Osteocyte (in vitro differentiated cells): ENCODE measurements at regions not wholly inside any gene's neighbourhood (a gene's known extent, or its start where the extent isn't known, plus 50 kb on each side); places are given as distances from the start of the nearest gene placed in this dataset.
A peak's percentile ranks its signal among the peaks of the same experiment; 100 is the strongest.

Experiments
- DNase-seq: peaks from one replicate; pipeline ENCODE4 v3.0.0; 2021; ENCODE audit warnings: mixed read lengths; ENCODE audit not compliant: unreplicated experiment; ENCODE audit errors: extremely low spot score
- H3K27ac Mint-ChIP-seq: one replicate; pipeline ENCODE4 v1.8.0; 2021; ENCODE audit warnings: mild to moderate bottlenecking, mixed read lengths; ENCODE audit not compliant: unreplicated experiment
- H3K27me3 Mint-ChIP-seq: one replicate; pipeline ENCODE4 v1.8.0; 2021; ENCODE audit warnings: mixed read lengths; ENCODE audit not compliant: unreplicated experiment
- H3K36me3 Mint-ChIP-seq: one replicate; pipeline ENCODE4 v1.8.0; 2021; ENCODE audit warnings: mixed read lengths; ENCODE audit not compliant: unreplicated experiment
- H3K4me1 Mint-ChIP-seq: one replicate; pipeline ENCODE4 v1.8.0; 2021; ENCODE audit warnings: mixed read lengths; ENCODE audit not compliant: unreplicated experiment
- H3K4me3 Mint-ChIP-seq: one replicate; pipeline ENCODE4 v1.8.0; 2021; ENCODE audit warnings: mild to moderate bottlenecking, moderate library complexity, mixed read lengths; ENCODE audit not compliant: unreplicated experiment
- H3K9me3 Mint-ChIP-seq: one replicate; pipeline ENCODE4 v1.8.0; 2021; ENCODE audit warnings: mixed read lengths; ENCODE audit not compliant: unreplicated experiment
- CTCF ChIP-seq: fragments of 200-600 bp; sonication (generic); IDR thresholded peaks from 2 replicates; pipeline ENCODE4 v1.5.0; 2021; ENCODE audit warnings: antibody characterized with exemption, mild to moderate bottlenecking, moderate library complexity

- H3K27me3 Mint-ChIP-seq: peaks cover 11% of the 10 kb centered on the region
- H3K27ac Mint-ChIP-seq: no peak overlapping the region
- no peak overlapping the region for H3K4me3 Mint-ChIP-seq
- H3K36me3 Mint-ChIP-seq: no peaks in the 10 kb centered on the region
- no peaks in the 10 kb centered on the region for H3K9me3 Mint-ChIP-seq
- DNase-seq: peak; percentile 83
- no peaks in the 10 kb centered on the region for H3K4me1 Mint-ChIP-seq
- TF ChIP-seq CTCF: no peak
Observed at GRCh38 chr22:49270595-49271368, 556.9 kb downstream of the BRD1 start.

- no peak overlapping the region for H3K4me3 Mint-ChIP-seq
- H3K27me3 Mint-ChIP-seq: peaks cover 11% of the 10 kb centered on the region
- no peak for TF ChIP-seq CTCF
- no peak for DNase-seq
- H3K27ac Mint-ChIP-seq: no peak overlapping the region
- no peaks in the 10 kb centered on the region for H3K36me3 Mint-ChIP-seq
- no peaks in the 10 kb centered on the region for H3K4me1 Mint-ChIP-seq
- no peaks in the 10 kb centered on the region for H3K9me3 Mint-ChIP-seq
Observed at GRCh38 chr22:49269928-49270327, 557.7 kb downstream of the BRD1 start.

- peaks cover 11% of the 10 kb centered on the region for H3K27me3 Mint-ChIP-seq
- H3K36me3 Mint-ChIP-seq: no peaks in the 10 kb centered on the region
- DNase-seq: peak; percentile 25
- no peak overlapping the region for H3K4me3 Mint-ChIP-seq
- no peak for TF ChIP-seq CTCF
- no peaks in the 10 kb centered on the region for H3K9me3 Mint-ChIP-seq
- H3K4me1 Mint-ChIP-seq: no peaks in the 10 kb centered on the region
- H3K27ac Mint-ChIP-seq: no peak overlapping the region
Observed at GRCh38 chr22:49269371-49269770, 558.3 kb downstream of the BRD1 start.

GRCh38 chr22:49268924-49269323 lies 558.7 kb downstream of the BRD1 start:
- Mint-ChIP-seq H3K27me3 (peaks cover 11% of the 10 kb centered on the region), H3K36me3 (no peaks in the 10 kb centered on the region), H3K27ac (no peak overlapping the region), H3K9me3 (no peaks in the 10 kb centered on the region), H3K4me3 (no peak overlapping the region), H3K4me1 (no peaks in the 10 kb centered on the region)
- TF ChIP-seq CTCF: no peak
- peak; percentile 53 for DNase-seq

- DNase-seq: no peak
- H3K4me1 Mint-ChIP-seq: no peaks in the 10 kb centered on the region
- peaks cover 11% of the 10 kb centered on the region for H3K27me3 Mint-ChIP-seq
Observed at GRCh38 chr22:49267996-49268395, 559.7 kb downstream of the BRD1 start.

More at GRCh38 chr22:49267996-49268395, 559.7 kb downstream of the BRD1 start:
- TF ChIP-seq CTCF: no peak
- Mint-ChIP-seq H3K36me3 (no peaks in the 10 kb centered on the region), H3K27ac (no peak overlapping the region), H3K9me3 (no peaks in the 10 kb centered on the region), H3K4me3 (no peak overlapping the region)
